Activated CD8-positive, alpha-beta T cell treated with anti-CD3 and anti-CD28 coated beads, Interleukin-2, amount 10 ng/mL, durations not matched to agents 7 days and 5 days (primary cell): ENCODE measurements at regions not wholly inside any gene's neighbourhood (a gene's known extent, or its start where the extent isn't known, plus 50 kb on each side); places are given as distances from the start of the nearest gene placed in this dataset.

Experiments
- ATAC-seq: fragments of 150-1000 bp; cut with Tn5 transposase; one replicate; pipeline ENCODE4 v1.10.0; 2021; ENCODE audit warnings: moderate library complexity
- CTCF ChIA-PET: fragments of 350-600 bp; sonication (Branson Sonifier 250); formaldehyde crosslinking; loops from one replicate; lab custom pipeline; 2021; ENCODE audit warnings: antibody characterized with exemption; lab: Charles Lee
- POLR2A ChIA-PET: fragments of 350-600 bp; sonication (Branson Sonifier 250); formaldehyde crosslinking; loops from one replicate; lab custom pipeline; 2021; ENCODE audit warnings: antibody characterized with exemption; lab: Charles Lee
- DNase-seq: peaks from one replicate; pipeline ENCODE4 v3.0.0-alpha.2; 2020
- H3K27ac Mint-ChIP-seq: one replicate; pipeline ENCODE4 v1.8.0; 2021; ENCODE audit warnings: mild to moderate bottlenecking, mixed read lengths
- H3K27me3 Mint-ChIP-seq: one replicate; pipeline ENCODE4 v1.8.0; 2021; ENCODE audit warnings: low read depth, mixed read lengths
- H3K36me3 Mint-ChIP-seq: one replicate; pipeline ENCODE4 v1.8.0; 2021; ENCODE audit warnings: low read depth, mixed read lengths
- H3K4me1 Mint-ChIP-seq: one replicate; pipeline ENCODE4 v1.8.0; 2021; ENCODE audit warnings: low read depth, mixed read lengths
- H3K4me3 Mint-ChIP-seq: one replicate; pipeline ENCODE4 v1.8.0; 2021; ENCODE audit warnings: mild to moderate bottlenecking, mixed read lengths
- H3K9me3 Mint-ChIP-seq: one replicate; pipeline ENCODE4 v1.8.0; 2022; ENCODE audit warnings: mixed read lengths; ENCODE audit not compliant: insufficient read depth

GRCh38 chr4:160299177-160299576 is 1196.3 kb downstream of the RAPGEF2 start:
- ATAC-seq, result no peak
- Mint-ChIP-seq H3K27me3 (no peaks in the 10 kb centered on the region), H3K4me1 (no peaks in the 10 kb centered on the region), H3K27ac (no peak overlapping the region), H3K36me3 (no peaks in the 10 kb centered on the region), H3K9me3 (peaks cover 8% of the 10 kb centered on the region), H3K4me3 (no peak overlapping the region)
- ChIA-PET CTCF (no interaction called here), POLR2A (no interaction called here)
- no peak for DNase-seq

- H3K36me3 Mint-ChIP-seq, result no peaks in the 10 kb centered on the region
- POLR2A ChIA-PET, result no interaction called here
- ATAC-seq, result no peak
- CTCF ChIA-PET, result no interaction called here
- peaks cover 8% of the 10 kb centered on the region for H3K9me3 Mint-ChIP-seq
- no peaks in the 10 kb centered on the region for H3K27me3 Mint-ChIP-seq
- no peak for DNase-seq
- no peak overlapping the region for H3K4me3 Mint-ChIP-seq
- H3K27ac Mint-ChIP-seq, result no peak overlapping the region
- no peaks in the 10 kb centered on the region for H3K4me1 Mint-ChIP-seq
These were observed 1196.7 kb downstream of the RAPGEF2 start for GRCh38 chr4:160299608-160300007.

- H3K4me3 Mint-ChIP-seq, result no peak overlapping the region
- H3K27me3 Mint-ChIP-seq, result no peaks in the 10 kb centered on the region
- H3K36me3 Mint-ChIP-seq, result no peaks in the 10 kb centered on the region
- no peak for DNase-seq
- no peak for ATAC-seq
- POLR2A ChIA-PET, result no interaction called here
- no peaks in the 10 kb centered on the region for H3K4me1 Mint-ChIP-seq
- H3K27ac Mint-ChIP-seq, result no peak overlapping the region
- CTCF ChIA-PET, result no interaction called here
- H3K9me3 Mint-ChIP-seq, result peaks cover 7% of the 10 kb centered on the region
These were observed 1213.2 kb downstream of the RAPGEF2 start for GRCh38 chr4:160316036-160316435.

GRCh38 chr4:160318567-160319220 is 1215.8 kb downstream of the RAPGEF2 start:
- Mint-ChIP-seq H3K36me3 (no peaks in the 10 kb centered on the region), H3K27ac (no peak overlapping the region), H3K9me3 (peaks cover 7% of the 10 kb centered on the region), H3K4me3 (no peak overlapping the region), H3K4me1 (no peaks in the 10 kb centered on the region), H3K27me3 (no peaks in the 10 kb centered on the region)
- ChIA-PET POLR2A (no interaction called here), CTCF (no interaction called here)
- DNase-seq (no peak), ATAC-seq (no peak)

GRCh38 chr4:160319221-160319867 is 1216.5 kb downstream of the RAPGEF2 start:
- Mint-ChIP-seq H3K4me1 (no peaks in the 10 kb centered on the region), H3K27me3 (no peaks in the 10 kb centered on the region), H3K9me3 (peaks cover 7% of the 10 kb centered on the region), H3K4me3 (no peak overlapping the region), H3K36me3 (no peaks in the 10 kb centered on the region), H3K27ac (no peak overlapping the region)
- DNase-seq, result no peak
- ATAC-seq, result no peak
- ChIA-PET CTCF (no interaction called here), POLR2A (no interaction called here)

GRCh38 chr4:160319868-160320260 is 1217.0 kb downstream of the RAPGEF2 start:
- no peaks in the 10 kb centered on the region for H3K36me3 Mint-ChIP-seq
- no peak overlapping the region for H3K4me3 Mint-ChIP-seq
- H3K27ac Mint-ChIP-seq, result no peak overlapping the region
- ChIA-PET CTCF (no interaction called here), POLR2A (no interaction called here)
- DNase-seq (no peak), ATAC-seq (no peak)
- no peaks in the 10 kb centered on the region for H3K27me3 Mint-ChIP-seq
- H3K9me3 Mint-ChIP-seq, result peaks cover 7% of the 10 kb centered on the region
- no peaks in the 10 kb centered on the region for H3K4me1 Mint-ChIP-seq

- ATAC-seq, result no peak
- Mint-ChIP-seq H3K27ac (no peak overlapping the region), H3K4me3 (no peak overlapping the region), H3K4me1 (no peaks in the 10 kb centered on the region), H3K27me3 (no peaks in the 10 kb centered on the region), H3K9me3 (peaks cover 5% of the 10 kb centered on the region), H3K36me3 (no peaks in the 10 kb centered on the region)
- ChIA-PET CTCF (no interaction called here), POLR2A (no interaction called here)
- no peak for DNase-seq
These were observed 1223.2 kb downstream of the RAPGEF2 start for GRCh38 chr4:160326110-160326509.

- no peaks in the 10 kb centered on the region for H3K27me3 Mint-ChIP-seq
- H3K27ac Mint-ChIP-seq, result no peak overlapping the region
- H3K4me1 Mint-ChIP-seq, result no peaks in the 10 kb centered on the region
- ChIA-PET CTCF (no interaction called here), POLR2A (no interaction called here)
- DNase-seq, result no peak
- no peak for ATAC-seq
- no peak overlapping the region for H3K4me3 Mint-ChIP-seq
- peaks cover 5% of the 10 kb centered on the region for H3K9me3 Mint-ChIP-seq
- no peaks in the 10 kb centered on the region for H3K36me3 Mint-ChIP-seq
These were observed 1244.3 kb downstream of the RAPGEF2 start for GRCh38 chr4:160347197-160347596.

- no peaks in the 10 kb centered on the region for H3K27me3 Mint-ChIP-seq
- H3K4me3 Mint-ChIP-seq, result no peak overlapping the region
- no peak overlapping the region for H3K27ac Mint-ChIP-seq
- H3K4me1 Mint-ChIP-seq, result no peaks in the 10 kb centered on the region
- ChIA-PET POLR2A (no interaction called here), CTCF (no interaction called here)
- DNase-seq (no peak), ATAC-seq (no peak)
- H3K9me3 Mint-ChIP-seq, result no peaks in the 10 kb centered on the region
- H3K36me3 Mint-ChIP-seq, result no peaks in the 10 kb centered on the region
These were observed 1248.1 kb downstream of the RAPGEF2 start for GRCh38 chr4:160350944-160351343.

- Mint-ChIP-seq H3K4me1 (no peaks in the 10 kb centered on the region), H3K9me3 (no peaks in the 10 kb centered on the region), H3K36me3 (no peaks in the 10 kb centered on the region), H3K27ac (no peak overlapping the region), H3K4me3 (no peak overlapping the region), H3K27me3 (no peaks in the 10 kb centered on the region)
- DNase-seq (no peak), ATAC-seq (no peak)
- POLR2A ChIA-PET, result no interaction called here
- CTCF ChIA-PET, result no interaction called here
These were observed 1249.8 kb downstream of the RAPGEF2 start for GRCh38 chr4:160352637-160353036.

- ATAC-seq (no peak), DNase-seq (no peak)
- H3K4me1 Mint-ChIP-seq, result no peaks in the 10 kb centered on the region
- no peak overlapping the region for H3K27ac Mint-ChIP-seq
- H3K9me3 Mint-ChIP-seq, result no peaks in the 10 kb centered on the region
- H3K36me3 Mint-ChIP-seq, result no peaks in the 10 kb centered on the region
- no peaks in the 10 kb centered on the region for H3K27me3 Mint-ChIP-seq
- POLR2A ChIA-PET, result no interaction called here
- CTCF ChIA-PET, result no interaction called here
- H3K4me3 Mint-ChIP-seq, result no peak overlapping the region
These were observed 1250.7 kb downstream of the RAPGEF2 start for GRCh38 chr4:160353548-160353947.

- Mint-ChIP-seq H3K36me3 (no peaks in the 10 kb centered on the region), H3K27me3 (no peaks in the 10 kb centered on the region), H3K4me3 (no peak overlapping the region), H3K27ac (no peak overlapping the region), H3K9me3 (peaks cover 5% of the 10 kb centered on the region), H3K4me1 (no peaks in the 10 kb centered on the region)
- POLR2A ChIA-PET, result no interaction called here
- ATAC-seq (no peak), DNase-seq (no peak)
- CTCF ChIA-PET, result no interaction called here
These were observed 1259.6 kb downstream of the RAPGEF2 start for GRCh38 chr4:160362478-160362877.

GRCh38 chr4:160364217-160364616 is 1261.3 kb downstream of the RAPGEF2 start:
- H3K9me3 Mint-ChIP-seq, result peaks cover 9% of the 10 kb centered on the region
- ChIA-PET POLR2A (no interaction called here), CTCF (no interaction called here)
- no peak for ATAC-seq
- no peaks in the 10 kb centered on the region for H3K27me3 Mint-ChIP-seq
- H3K4me3 Mint-ChIP-seq, result no peak overlapping the region
- DNase-seq, result no peak
- no peaks in the 10 kb centered on the region for H3K4me1 Mint-ChIP-seq
- no peaks in the 10 kb centered on the region for H3K36me3 Mint-ChIP-seq
- H3K27ac Mint-ChIP-seq, result no peak overlapping the region
